GM12878 (cell line): ENCODE measurements at regions not wholly inside any gene's neighbourhood (a gene's known extent, or its start where the extent isn't known, plus 50 kb on each side); places are given as distances from the start of the nearest gene placed in this dataset.

ENCODE experiments used
- ATAC-seq: fragments of 200-7000 bp; cut with Tn5 transposase; 3 replicates; pipeline ENCODE4 v1.9.1; 2020; ENCODE audit warnings: mild to moderate bottlenecking, moderate library complexity
- BruUV-seq: library from RNA; stranded (reverse); fragments of 400-500 nt; replicated peaks from 2 replicates; lab custom pipeline; 2021; lab: Mats Ljungman, UMichigan
- CTCF ChIA-PET: fragments of 300-600 bp; sonication (Branson Sonifier 250); formaldehyde crosslinking; extraction: SDS; loops from one replicate; lab custom pipeline; 2021; ENCODE audit warnings: inconsistent platforms; lab: Yijun Ruan, JAX
- POLR2A ChIA-PET: fragments of 350-600 bp; formaldehyde crosslinking; extraction: SDS; loops from one replicate; lab custom pipeline; 2021; ENCODE audit warnings: inconsistent platforms; lab: Charles Lee
- RAD21 ChIA-PET: fragments of 300-600 bp; sonication (Branson Sonifier 250); formaldehyde crosslinking; loops from one replicate; lab custom pipeline; 2023; ENCODE audit warnings: antibody characterized with exemption; ENCODE audit not compliant: unreplicated experiment; lab: Charles Lee
- SMC1A ChIA-PET: fragments of 300-600 bp; sonication (Branson Sonifier 250); formaldehyde crosslinking; loops from one replicate; lab custom pipeline; 2023; ENCODE audit not compliant: unreplicated experiment, uncharacterized antibody; lab: Charles Lee
- DNase-seq: peaks from one replicate; pipeline ENCODE4 v3.0.0-alpha.2; 2011; ENCODE audit warnings: low read depth, low spot score
- FAIRE-seq: peaks from 3 replicates; lab custom pipeline; 2011; peaks lifted over from hg19 to GRCh38; lab: Jason Lieb, UNC
- H2AFZ ChIP-seq: 2 replicates; pipeline ENCODE4 v1.6.0; 2011; ENCODE audit warnings: low read depth, low read length, control low read depth; ENCODE audit not compliant: control insufficient read depth
- H3K27ac ChIP-seq: 2 replicates; pipeline ENCODE4 v1.5.1; 2011; ENCODE audit warnings: control low read depth; ENCODE audit not compliant: control insufficient read depth, insufficient read depth
- H3K27me3 ChIP-seq, 2 experiments: replicated peaks in 1 of 2; 2 replicates each; pipeline versions ENCODE4 v1.6.0 to v1.6.1; 2011; ENCODE audit warnings: low read length in 1 of 2; ENCODE audit not compliant: control insufficient read depth in 2 of 2, insufficient read depth in 2 of 2
- H3K36me3 ChIP-seq, 2 experiments: 2 replicates each; pipeline ENCODE4 v1.5.1; 2011; ENCODE audit warnings: low read length in 1 of 2; ENCODE audit not compliant: control insufficient read depth in 2 of 2, insufficient read depth in 2 of 2
- H3K4me1 ChIP-seq: 2 replicates; pipeline ENCODE4 v1.6.1; 2011; ENCODE audit warnings: mild to moderate bottlenecking, low read length, moderate library complexity, mixed read lengths; ENCODE audit not compliant: control insufficient read depth, insufficient read depth
- H3K4me2 ChIP-seq: 2 replicates; pipeline ENCODE4 v1.6.0; 2011; ENCODE audit warnings: control low read depth; ENCODE audit not compliant: control insufficient read depth, insufficient read depth
- H3K4me3 ChIP-seq: fragments of 200-600 bp; sonication (generic); 2 replicates; pipeline ENCODE4 v1.5.1; 2016
- H3K79me2 ChIP-seq: 2 replicates; pipeline ENCODE4 v1.6.0; 2011; ENCODE audit warnings: low read length; ENCODE audit not compliant: control insufficient read depth, insufficient read depth
- H3K9ac ChIP-seq: 2 replicates; pipeline ENCODE4 v1.8.0; 2011; ENCODE audit warnings: low read length, control low read depth, mixed read lengths; ENCODE audit not compliant: control insufficient read depth, insufficient read depth
- H3K9me3 ChIP-seq: replicated peaks from 3 replicates; pipeline ENCODE4 v1.5.1; 2011; ENCODE audit warnings: mild to moderate bottlenecking, low read length; ENCODE audit not compliant: control insufficient read depth, insufficient read depth
- H4K20me1 ChIP-seq: 2 replicates; pipeline ENCODE4 v1.6.0; 2011; ENCODE audit not compliant: control insufficient read depth, insufficient read depth
- BACH1 ChIP-seq: fragments of 450-650 bp; IDR thresholded peaks from 2 replicates; pipeline ENCODE4 v1.6.1; 2017; ENCODE audit warnings: mild to moderate bottlenecking, borderline replicate concordance
- BHLHE40 ChIP-seq, 2 experiments: fragments of 450-650 bp in 1 of 2; IDR thresholded peaks; 2 replicates each; pipeline ENCODE4 v1.6.1; 2011 to 2017; ENCODE audit warnings: low read depth in 2 of 2, borderline replicate concordance in 1 of 2, improper control_type of control experiment in 1 of 2, low read length in 1 of 2, mild to moderate bottlenecking in 1 of 2
- CEBPB ChIP-seq, 2 experiments: fragments of 150-350 bp in 1 of 2; IDR thresholded peaks; 2 replicates each; pipeline ENCODE4 v1.6.1; 2012 to 2014; ENCODE audit warnings: low read depth in 2 of 2, low read length in 2 of 2, borderline replicate concordance in 1 of 2, inconsistent platforms in 1 of 2
- FOXM1 ChIP-seq: IDR thresholded peaks from 2 replicates; pipeline ENCODE4 v1.6.1; 2012; ENCODE audit warnings: low read depth, mild to moderate bottlenecking, inconsistent platforms, low read length, moderate library complexity
- IKZF1 ChIP-seq: fragments of 450-650 bp; conservative IDR thresholded peaks from 2 replicates; pipeline ENCODE4 v1.6.1; 2017; ENCODE audit warnings: antibody characterized with exemption, mild to moderate bottlenecking
- NFIC ChIP-seq: IDR thresholded peaks from 2 replicates; pipeline ENCODE4 v1.6.1; 2012; ENCODE audit warnings: low read depth, mild to moderate bottlenecking, inconsistent platforms, low read length, moderate library complexity
- NFXL1 ChIP-seq: fragments of 450-650 bp; IDR thresholded peaks from 2 replicates; pipeline ENCODE4 v1.6.1; 2017; ENCODE audit warnings: antibody characterized with exemption, mild to moderate bottlenecking, borderline replicate concordance
- NFYA ChIP-seq: IDR thresholded peaks from 2 replicates; pipeline ENCODE4 v1.6.1; 2011; ENCODE audit warnings: low read depth, mild to moderate bottlenecking, low read length, improper control_type of control experiment, borderline replicate concordance
- RELB ChIP-seq: fragments of 450-650 bp; IDR thresholded peaks from 2 replicates; pipeline ENCODE4 v1.6.1; 2017; ENCODE audit warnings: low read depth, mild to moderate bottlenecking, moderate library complexity
- ZNF274 ChIP-seq: IDR thresholded peaks from one replicate; pipeline ENCODE4 v1.8.0; 2011; ENCODE audit not compliant: insufficient read length, insufficient read depth
- WGBS: methylation state at CpG from one replicate; pipeline ENCODE4 v1.1.6; 2016; ENCODE audit warnings: low lambda C conversion rate; ENCODE audit not compliant: insufficient replicate concordance, insufficient coverage; ENCODE audit errors: missing lambda C conversion rate; 5-methylcytosine and 5-hydroxymethylcytosine counted together
- in situ Hi-C: fragments of 300-500 bp; cut with MboI; formaldehyde crosslinking; loops from 9 replicates; pipeline ENCODE4 v1.14.3; 2018; ENCODE audit warnings: mixed read lengths
- intact Hi-C: fragments of 100-400 bp; cut with micrococcal nuclease; formaldehyde crosslinking; loops from one replicate; pipeline ENCODE4 v1.14.2; 2022; ENCODE audit not compliant: unreplicated experiment
- TF ChIP-seq, protein P1 (sequence below): fragments of 150-350 bp; IDR thresholded peaks from 2 replicates; pipeline ENCODE4 v1.6.1; 2016; ENCODE audit warnings: low read depth, low read length

GRCh38 chr10:78214955-78215354 is 181.3 kb downstream of the RPS24 start (continued):
- TF ChIP-seq, protein P1, sequence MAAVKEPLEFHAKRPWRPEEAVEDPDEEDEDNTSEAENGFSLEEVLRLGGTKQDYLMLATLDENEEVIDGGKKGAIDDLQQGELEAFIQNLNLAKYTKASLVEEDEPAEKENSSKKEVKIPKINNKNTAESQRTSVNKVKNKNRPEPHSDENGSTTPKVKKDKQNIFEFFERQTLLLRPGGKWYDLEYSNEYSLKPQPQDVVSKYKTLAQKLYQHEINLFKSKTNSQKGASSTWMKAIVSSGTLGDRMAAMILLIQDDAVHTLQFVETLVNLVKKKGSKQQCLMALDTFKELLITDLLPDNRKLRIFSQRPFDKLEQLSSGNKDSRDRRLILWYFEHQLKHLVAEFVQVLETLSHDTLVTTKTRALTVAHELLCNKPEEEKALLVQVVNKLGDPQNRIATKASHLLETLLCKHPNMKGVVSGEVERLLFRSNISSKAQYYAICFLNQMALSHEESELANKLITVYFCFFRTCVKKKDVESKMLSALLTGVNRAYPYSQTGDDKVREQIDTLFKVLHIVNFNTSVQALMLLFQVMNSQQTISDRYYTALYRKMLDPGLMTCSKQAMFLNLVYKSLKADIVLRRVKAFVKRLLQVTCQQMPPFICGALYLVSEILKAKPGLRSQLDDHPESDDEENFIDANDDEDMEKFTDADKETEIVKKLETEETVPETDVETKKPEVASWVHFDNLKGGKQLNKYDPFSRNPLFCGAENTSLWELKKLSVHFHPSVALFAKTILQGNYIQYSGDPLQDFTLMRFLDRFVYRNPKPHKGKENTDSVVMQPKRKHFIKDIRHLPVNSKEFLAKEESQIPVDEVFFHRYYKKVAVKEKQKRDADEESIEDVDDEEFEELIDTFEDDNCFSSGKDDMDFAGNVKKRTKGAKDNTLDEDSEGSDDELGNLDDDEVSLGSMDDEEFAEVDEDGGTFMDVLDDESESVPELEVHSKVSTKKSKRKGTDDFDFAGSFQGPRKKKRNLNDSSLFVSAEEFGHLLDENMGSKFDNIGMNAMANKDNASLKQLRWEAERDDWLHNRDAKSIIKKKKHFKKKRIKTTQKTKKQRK: no peak
- no peak for TF ChIP-seq NFXL1
- no peak for TF ChIP-seq IKZF1
- TF ChIP-seq ZNF274: no peak
- no peak for TF ChIP-seq NFIC
- TF ChIP-seq CEBPB (IDR thresholded peaks at IDR 0.05; ENCODE audit: borderline replicate concordance in 1 of 2, low read depth in 2 of 2, low read length in 2 of 2): no peak
- TF ChIP-seq BACH1: no peak

DNA sequence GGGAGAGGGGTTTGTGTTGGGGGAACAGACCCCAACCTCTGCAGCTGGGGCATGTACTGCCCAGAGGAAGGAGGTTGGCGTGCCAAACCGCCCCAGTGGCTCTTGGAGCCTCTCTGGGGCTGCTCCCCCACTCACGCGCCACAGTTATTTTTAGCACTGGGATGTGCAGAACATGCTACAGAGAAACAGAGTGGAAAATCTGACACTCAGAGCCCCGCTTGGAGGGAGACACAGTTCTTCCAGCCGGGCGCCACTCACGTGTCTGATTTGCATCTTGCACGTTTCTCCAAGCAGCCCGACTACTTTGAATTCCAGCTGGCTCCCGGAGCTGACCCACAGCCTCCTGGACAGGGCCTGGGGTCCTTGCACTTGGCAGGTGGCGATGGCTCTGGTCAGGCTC is 182.0 kb downstream of the RPS24 start:
- no peak overlapping the region for H3K27ac ChIP-seq
- DNase-seq (no peak), ATAC-seq (no peak), FAIRE-seq (no peak)
- no peaks in the 10 kb centered on the region for H3K79me2 ChIP-seq
- TF ChIP-seq NFYA: no peak
- peak in 1 of 2 experiments; percentile 70; a peak in 2 of 4 replicates for TF ChIP-seq BHLHE40 (IDR thresholded peaks at IDR 0.05; ENCODE audit: borderline replicate concordance in 1 of 2, low read depth in 2 of 2, low read length in 1 of 2)
- no peak for TF ChIP-seq RELB
- TF ChIP-seq FOXM1: no peak
- BruUV-seq: no TSS peak
- POLR2A ChIA-PET: interaction anchor here (1.0 kb wide), 1 partner anchor 45 kb away, joined by 3 read pairs; no protein-coding TSS in a partner anchor
- 0 out of 2 replicates have a peak, but pooled peaks cover under 1% of the 10 kb centered on the region for H3K4me1 ChIP-seq
- intact Hi-C loops: no loop called here
- SMC1A ChIA-PET: no interaction called here
- peaks cover 0 to 3% of the 10 kb centered on the region in 2 experiments; a peak in 3 of 4 replicates for H3K27me3 ChIP-seq
- no peaks in the 10 kb centered on the region; the same call in 2 of the 3 replicates for H3K9me3 ChIP-seq
- in situ Hi-C loops: no loop called here
- H3K9ac ChIP-seq: no peak overlapping the region
- no peaks in the 10 kb centered on the region for H4K20me1 ChIP-seq
- CTCF ChIA-PET: interaction anchor here (0.7 kb wide), 1 partner anchor 979 kb away, joined by 3 read pairs; no protein-coding TSS in a partner anchor
- H3K36me3 ChIP-seq: no peaks in the 10 kb centered on the region
- H3K4me2 ChIP-seq: no peak overlapping the region
- RAD21 ChIA-PET: no interaction called here
- 0% methylated on average over 12 of the region's 12 CpGs for WGBS
- H2AFZ ChIP-seq: no peak overlapping the region
- H3K4me3 ChIP-seq: no peak overlapping the region
